ENCODE measurements at regions not wholly inside any gene's neighbourhood (a gene's known extent, or its start where the extent isn't known, plus 50 kb on each side); places are given as distances from the start of the nearest gene placed in this dataset.

- intact Hi-C loops (cut with micrococcal nuclease; ENCODE audit: unreplicated experiment) (no loop called here), in situ Hi-C loops (cut with HindIII; ENCODE audit: low pct_unique_long_range_greater_than_20kb, low sequenced_read_pairs) (no loop called here)
- Histone ChIP-seq H3K9me3 (ENCODE audit: control insufficient read depth, insufficient read depth, low read depth, low read length) (no peaks in the 10 kb centered on the region), H3K27me3 (ENCODE audit: control insufficient read depth, insufficient read depth, low read length) (no peaks in the 10 kb centered on the region; the same call in 1 of the 2 replicates), H3K36me3 (ENCODE audit: control insufficient read depth, insufficient read depth, low read length) (no peaks in the 10 kb centered on the region), H3K27ac (ENCODE audit: low read length) (no peak overlapping the region), H3K4me3 (ENCODE audit: low read depth in 2 of 2, low read length in 2 of 2) (no peak overlapping the region), H3K4me1 (ENCODE audit: control insufficient read depth, insufficient read depth, low read length) (no peaks in the 10 kb centered on the region)
- ATAC-seq (no peak), DNase-seq (ENCODE audit: low read depth, low spot score) (no peak)
- CTCF ChIA-PET, result no interaction called here
- BruUV-seq (replicated peaks), result no TSS peak
- POLR2A ChIA-PET, result no interaction called here
- TF ChIP-seq POLR2AphosphoS5 (IDR thresholded peaks at IDR 0.05; ENCODE audit: low read depth, low read length) (no peak), SIN3A (IDR thresholded peaks at IDR 0.05; ENCODE audit: borderline replicate concordance, insufficient read depth, low read depth, low read length) (no peak), TCF7L2 (IDR thresholded peaks at IDR 0.05; ENCODE audit: low read depth, low read length) (no peak), REST (IDR thresholded peaks at IDR 0.05; ENCODE audit: insufficient read depth in 1 of 2, low read depth in 2 of 2, low read length in 1 of 2) (no peak), CTCF (IDR thresholded peaks at IDR 0.05) (no peak)
These were observed 370.5 kb downstream of the BRD1 start for GRCh38 chr22:49457146-49457545.

DNA sequence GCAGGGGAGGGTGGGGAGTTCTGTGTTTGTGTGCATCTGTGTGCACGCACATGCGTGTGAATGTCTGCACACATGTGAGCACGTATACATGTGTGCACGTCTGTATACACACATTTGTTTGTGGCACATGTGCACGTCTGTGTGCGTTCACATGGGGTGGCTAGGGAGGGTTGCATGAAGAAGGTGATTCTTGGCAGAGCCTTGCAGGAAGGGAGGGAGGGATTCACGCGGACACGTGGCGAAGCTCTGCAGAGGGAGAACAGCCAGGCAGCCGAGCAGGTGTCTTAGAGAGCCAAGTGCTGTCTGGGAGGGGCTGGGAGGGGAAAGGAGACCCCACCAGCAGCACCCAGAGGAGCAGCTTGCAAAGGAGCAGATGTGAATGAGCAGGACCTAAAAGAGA lies 372.1 kb downstream of the BRD1 start:
- H3K27ac ChIP-seq (ENCODE audit: low read length), result no peak overlapping the region
- no peak for DNase-seq (ENCODE audit: low read depth, low spot score)
- H3K4me1 ChIP-seq (ENCODE audit: control insufficient read depth, insufficient read depth, low read length), result no peaks in the 10 kb centered on the region
- intact Hi-C loops (cut with micrococcal nuclease; ENCODE audit: unreplicated experiment), result no loop called here
- no peaks in the 10 kb centered on the region; the same call in 1 of the 2 replicates for H3K27me3 ChIP-seq (ENCODE audit: control insufficient read depth, insufficient read depth, low read length)
- in situ Hi-C loops (cut with HindIII; ENCODE audit: low pct_unique_long_range_greater_than_20kb, low sequenced_read_pairs), result no loop called here
- no peak overlapping the region for H3K4me3 ChIP-seq (ENCODE audit: low read depth in 2 of 2, low read length in 2 of 2)
- ATAC-seq, result no peak
- POLR2A ChIA-PET, result no interaction called here
- H3K36me3 ChIP-seq (ENCODE audit: control insufficient read depth, insufficient read depth, low read length), result no peaks in the 10 kb centered on the region
- no TSS peak for BruUV-seq (replicated peaks)
- CTCF ChIA-PET, result no interaction called here
- TF ChIP-seq SIN3A (IDR thresholded peaks at IDR 0.05; ENCODE audit: borderline replicate concordance, insufficient read depth, low read depth, low read length) (no peak), CTCF (IDR thresholded peaks at IDR 0.05) (no peak), POLR2AphosphoS5 (IDR thresholded peaks at IDR 0.05; ENCODE audit: low read depth, low read length) (no peak), TCF7L2 (IDR thresholded peaks at IDR 0.05; ENCODE audit: low read depth, low read length) (no peak), REST (IDR thresholded peaks at IDR 0.05; ENCODE audit: insufficient read depth in 1 of 2, low read depth in 2 of 2, low read length in 1 of 2) (no peak)
- H3K9me3 ChIP-seq (ENCODE audit: control insufficient read depth, insufficient read depth, low read depth, low read length), result no peaks in the 10 kb centered on the region

All from Panc1 (cell line).